ENCODE measurements at regions not wholly inside any gene's neighbourhood (a gene's known extent, or its start where the extent isn't known, plus 50 kb on each side); places are given as distances from the start of the nearest gene placed in this dataset.

- intact Hi-C loops (cut with DNase I) = no loop called here
- Histone ChIP-seq H3K27me3 (no peaks in the 10 kb centered on the region), H3K27ac (no peak overlapping the region), H3K4me3 (no peak overlapping the region), H3K36me3 (no peaks in the 10 kb centered on the region), H3K9me3 (no peaks in the 10 kb centered on the region), H3K4me1 (no peaks in the 10 kb centered on the region)
- TF ChIP-seq POLR2A (IDR thresholded peaks at IDR 0.05) (no peak), CTCF (IDR thresholded peaks at IDR 0.05) (no peak)
- DNase-seq = no peak
- ATAC-seq = no peak
- WGBS (ENCODE audit: insufficient coverage, low coverage, low lambda C conversion rate, missing lambda C conversion rate) = 63% methylated on average over 3 of the region's 6 CpGs
These were observed 246.7 kb upstream of the TPK1 start for GRCh38 chr7:145082366-145083161.

GRCh38 chr7:145065473-145065872, 229.6 kb upstream of the TPK1 start:
- no peaks in the 10 kb centered on the region for H3K9me3 ChIP-seq
- H3K27me3 ChIP-seq = no peaks in the 10 kb centered on the region
- no peak overlapping the region for H3K27ac ChIP-seq
- WGBS (ENCODE audit: insufficient coverage, low coverage, low lambda C conversion rate, missing lambda C conversion rate) = 45% methylated on average over 2 of the region's 2 CpGs
- no peaks in the 10 kb centered on the region for H3K36me3 ChIP-seq
- H3K4me1 ChIP-seq = no peaks in the 10 kb centered on the region
- no peak for DNase-seq
- no peak overlapping the region for H3K4me3 ChIP-seq
- TF ChIP-seq POLR2A (IDR thresholded peaks at IDR 0.05) = no peak
- no peak for TF ChIP-seq CTCF (IDR thresholded peaks at IDR 0.05)
- intact Hi-C loops (cut with DNase I) = no loop called here
- ATAC-seq = no peak

GRCh38 chr7:145064114-145064513, 228.3 kb upstream of the TPK1 start:
- Histone ChIP-seq H3K4me3 (no peak overlapping the region), H3K4me1 (no peaks in the 10 kb centered on the region), H3K27ac (no peak overlapping the region), H3K27me3 (no peaks in the 10 kb centered on the region), H3K36me3 (no peaks in the 10 kb centered on the region), H3K9me3 (no peaks in the 10 kb centered on the region)
- DNase-seq (no peak), ATAC-seq (no peak)
- WGBS (ENCODE audit: insufficient coverage, low coverage, low lambda C conversion rate, missing lambda C conversion rate) = 38% methylated on average over 4 of the region's 4 CpGs
- intact Hi-C loops (cut with DNase I) = no loop called here
- TF ChIP-seq CTCF (IDR thresholded peaks at IDR 0.05) (no peak), POLR2A (IDR thresholded peaks at IDR 0.05) (no peak)

- H3K4me1 ChIP-seq = no peaks in the 10 kb centered on the region
- no peak overlapping the region for H3K4me3 ChIP-seq
- H3K36me3 ChIP-seq = no peaks in the 10 kb centered on the region
- no peaks in the 10 kb centered on the region for H3K27me3 ChIP-seq
- no peak for ATAC-seq
- no peaks in the 10 kb centered on the region for H3K9me3 ChIP-seq
- no peak for TF ChIP-seq CTCF (IDR thresholded peaks at IDR 0.05)
- no peak for TF ChIP-seq POLR2A (IDR thresholded peaks at IDR 0.05)
- 48% methylated on average over 5 of the region's 5 CpGs for WGBS (ENCODE audit: insufficient coverage, low coverage, low lambda C conversion rate, missing lambda C conversion rate)
- intact Hi-C loops (cut with DNase I) = no loop called here
- no peak for DNase-seq
- no peak overlapping the region for H3K27ac ChIP-seq
These were observed 217.9 kb upstream of the TPK1 start for GRCh38 chr7:145053781-145054180.

Data from right lobe of liver (tissue), 6 donors.